HG03432 (cell line): ENCODE measurements at regions not wholly inside any gene's neighbourhood (a gene's known extent, or its start where the extent isn't known, plus 50 kb on each side); places are given as distances from the start of the nearest gene placed in this dataset.
"Not testable (repeated sequence)": the region's sequence is repeated elsewhere in the genome, so short reads cannot be mapped to it uniquely, and the experiment has no call there.

ENCODE experiments used
- ATAC-seq: cut with Tn5 transposase; IDR thresholded peaks from one replicate; pipeline ENCODE4 v1.9.1; 2021; ENCODE audit warnings: mild to moderate bottlenecking, moderate library complexity; ENCODE audit not compliant: unreplicated experiment

GRCh38 chr19:29154163-29154562, 58.8 kb downstream of the UQCRFS1 start:
- ATAC-seq, result no peak

GRCh38 chr19:29145756-29146155, 67.2 kb downstream of the UQCRFS1 start:
- no peak for ATAC-seq

- no peak for ATAC-seq
These were observed 69.8 kb downstream of the UQCRFS1 start for GRCh38 chr19:29143183-29143582.

GRCh38 chr19:29139227-29139626, 73.7 kb downstream of the UQCRFS1 start:
- ATAC-seq, result no peak

- not testable (repeated sequence) for ATAC-seq
These were observed 74.7 kb downstream of the UQCRFS1 start for GRCh38 chr19:29138206-29138605.

GRCh38 chr19:29131456-29131855, 81.5 kb downstream of the UQCRFS1 start:
- ATAC-seq, result no peak

- ATAC-seq, result no peak
These were observed 83.8 kb downstream of the UQCRFS1 start for GRCh38 chr19:29129148-29129547.

- ATAC-seq, result no peak
These were observed 84.7 kb downstream of the UQCRFS1 start for GRCh38 chr19:29128203-29128602.

GRCh38 chr19:29122185-29122584, 90.8 kb downstream of the UQCRFS1 start:
- ATAC-seq, result no peak

- no peak for ATAC-seq
These were observed 91.3 kb downstream of the UQCRFS1 start for GRCh38 chr19:29121684-29122083.

GRCh38 chr19:29120466-29120865, 92.5 kb downstream of the UQCRFS1 start:
- ATAC-seq, result no peak

- ATAC-seq, result no peak
These were observed 93.4 kb downstream of the UQCRFS1 start for GRCh38 chr19:29119590-29119989.

- no peak for ATAC-seq
These were observed 94.6 kb downstream of the UQCRFS1 start for GRCh38 chr19:29118389-29118788.

GRCh38 chr19:29117926-29118325, 95.0 kb downstream of the UQCRFS1 start:
- no peak for ATAC-seq

GRCh38 chr19:29115181-29115580, 97.8 kb downstream of the UQCRFS1 start:
- no peak for ATAC-seq

- ATAC-seq, result no peak
These were observed 99.1 kb downstream of the UQCRFS1 start for GRCh38 chr19:29113838-29114237.

- ATAC-seq, result no peak
These were observed 101.4 kb downstream of the UQCRFS1 start for GRCh38 chr19:29111576-29111975.

- ATAC-seq, result no peak
These were observed 105.1 kb downstream of the UQCRFS1 start for GRCh38 chr19:29107831-29108230.

GRCh38 chr19:29106346-29106885, 106.5 kb downstream of the UQCRFS1 start:
- ATAC-seq, result no peak

GRCh38 chr19:29105629-29106292, 107.2 kb downstream of the UQCRFS1 start:
- ATAC-seq, result no peak

GRCh38 chr19:29104605-29105241, 108.2 kb downstream of the UQCRFS1 start:
- no peak for ATAC-seq

- ATAC-seq, result no peak
These were observed 114.0 kb downstream of the UQCRFS1 start for GRCh38 chr19:29098863-29099481.
